DOHH2 (cell line): ENCODE measurements at regions not wholly inside any gene's neighbourhood (a gene's known extent, or its start where the extent isn't known, plus 50 kb on each side); places are given as distances from the start of the nearest gene placed in this dataset.

Source experiments
- H3F3A ChIP-seq: fragments of 200-600 bp; sonication (generic), shearing (Covaris generic); 2 replicates; pipeline ENCODE4 v1.6.0; 2016; ENCODE audit warnings: antibody characterized with exemption, mild to moderate bottlenecking; ENCODE audit not compliant: control insufficient read depth, insufficient read depth
- H3K27ac ChIP-seq: fragments of 200-600 bp; sonication (generic); 2 replicates; pipeline ENCODE4 v1.5.1; 2014; ENCODE audit warnings: low read depth, mild to moderate bottlenecking, low read length, moderate library complexity
- H3K27me3 ChIP-seq: fragments of 200-600 bp; sonication (generic); 2 replicates; pipeline ENCODE4 v1.6.1; 2014; ENCODE audit warnings: mild to moderate bottlenecking, low read length, mixed read lengths; ENCODE audit not compliant: control insufficient read depth
- H3K36me3 ChIP-seq: fragments of 200-600 bp; sonication (generic); 2 replicates; pipeline ENCODE4 v1.6.1; 2014; ENCODE audit warnings: mild to moderate bottlenecking, low read length, moderate library complexity, mixed read lengths; ENCODE audit not compliant: control insufficient read depth
- H3K4me1 ChIP-seq: fragments of 200-600 bp; sonication (generic); 2 replicates; pipeline ENCODE4 v1.6.1; 2014; ENCODE audit warnings: mild to moderate bottlenecking, low read length, mixed read lengths; ENCODE audit not compliant: control insufficient read depth
- H3K4me2 ChIP-seq: fragments of 200-600 bp; sonication (generic); 2 replicates; pipeline ENCODE4 v1.6.0; 2014; ENCODE audit warnings: mild to moderate bottlenecking, low read length, moderate library complexity
- H3K4me3 ChIP-seq: fragments of 200-600 bp; sonication (generic); 2 replicates; pipeline ENCODE4 v1.5.1; 2014; ENCODE audit warnings: mild to moderate bottlenecking, low read length, mixed read lengths
- H3K79me2 ChIP-seq: fragments of 200-600 bp; sonication (generic); 2 replicates; pipeline ENCODE4 v1.6.1; 2014; ENCODE audit warnings: mild to moderate bottlenecking, low read length, mixed read lengths; ENCODE audit not compliant: control insufficient read depth
- H3K9me2 ChIP-seq: fragments of 200-600 bp; sonication (generic); replicated peaks from 2 replicates; pipeline ENCODE4 v1.6.1; 2014; ENCODE audit warnings: mild to moderate bottlenecking, low read length, mixed read lengths; ENCODE audit not compliant: control insufficient read depth
- H3K9me3 ChIP-seq: fragments of 200-600 bp; sonication (generic); 2 replicates; pipeline ENCODE4 v1.6.1; 2014; ENCODE audit warnings: antibody characterized with exemption, low read length, mixed read lengths; ENCODE audit not compliant: control insufficient read depth, insufficient read depth
- H4K20me1 ChIP-seq: fragments of 200-600 bp; sonication (generic); 2 replicates; pipeline ENCODE4 v1.6.0; 2014; ENCODE audit warnings: low read depth, mild to moderate bottlenecking, antibody characterized with exemption, low read length, moderate library complexity; ENCODE audit not compliant: control insufficient read depth, insufficient read depth
- EZH2phosphoT487 ChIP-seq: fragments of 200-600 bp; sonication (generic); IDR thresholded peaks from 2 replicates; pipeline ENCODE4 v1.6.1; 2017; ENCODE audit warnings: borderline replicate concordance, mild to moderate bottlenecking, antibody characterized with exemption, low read length, moderate library complexity, mixed read lengths
- TF ChIP-seq, protein P1 (sequence below): fragments of 200-600 bp; sonication (generic); IDR thresholded peaks from one replicate; pipeline ENCODE4 v1.5.1; 2014; ENCODE audit warnings: antibody characterized with exemption, mild to moderate bottlenecking, low read depth, low read length; ENCODE audit not compliant: poor library complexity, severe bottlenecking

DNA sequence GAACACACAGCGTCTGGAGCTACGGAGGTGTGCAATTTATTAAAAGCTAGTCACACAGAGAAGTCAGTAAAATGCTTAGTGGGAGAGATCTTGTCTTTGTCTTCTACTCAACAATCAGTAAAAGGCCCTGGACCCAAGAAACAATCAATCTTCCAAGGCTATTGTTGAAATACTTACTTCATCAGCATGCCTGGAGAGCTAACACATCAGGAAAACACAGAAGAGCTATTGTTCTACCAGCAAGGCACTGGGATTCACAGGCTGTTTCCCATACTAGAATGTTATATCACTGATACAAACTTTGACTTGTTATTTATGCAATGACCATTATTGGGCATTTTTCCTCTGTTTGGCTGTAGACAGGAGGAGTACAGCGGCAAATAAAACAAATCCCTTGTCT, 247.8 kb upstream of the ERCC4 start:
- Histone ChIP-seq H3K4me1 (no peaks in the 10 kb centered on the region), H3F3A (no peaks in the 10 kb centered on the region), H3K27me3 (peaks cover 6% of the 10 kb centered on the region; the same call in 1 of the 2 replicates), H3K27ac (no peak overlapping the region), H3K9me3 (no peaks in the 10 kb centered on the region), H3K79me2 (no peaks in the 10 kb centered on the region), H3K4me2 (no peak overlapping the region), H3K9me2 (no peaks in the 10 kb centered on the region), H3K36me3 (no peaks in the 10 kb centered on the region), H3K4me3 (no peak overlapping the region), H4K20me1 (no peaks in the 10 kb centered on the region)
- no peak for TF ChIP-seq EZH2phosphoT487
- TF ChIP-seq, protein P1, sequence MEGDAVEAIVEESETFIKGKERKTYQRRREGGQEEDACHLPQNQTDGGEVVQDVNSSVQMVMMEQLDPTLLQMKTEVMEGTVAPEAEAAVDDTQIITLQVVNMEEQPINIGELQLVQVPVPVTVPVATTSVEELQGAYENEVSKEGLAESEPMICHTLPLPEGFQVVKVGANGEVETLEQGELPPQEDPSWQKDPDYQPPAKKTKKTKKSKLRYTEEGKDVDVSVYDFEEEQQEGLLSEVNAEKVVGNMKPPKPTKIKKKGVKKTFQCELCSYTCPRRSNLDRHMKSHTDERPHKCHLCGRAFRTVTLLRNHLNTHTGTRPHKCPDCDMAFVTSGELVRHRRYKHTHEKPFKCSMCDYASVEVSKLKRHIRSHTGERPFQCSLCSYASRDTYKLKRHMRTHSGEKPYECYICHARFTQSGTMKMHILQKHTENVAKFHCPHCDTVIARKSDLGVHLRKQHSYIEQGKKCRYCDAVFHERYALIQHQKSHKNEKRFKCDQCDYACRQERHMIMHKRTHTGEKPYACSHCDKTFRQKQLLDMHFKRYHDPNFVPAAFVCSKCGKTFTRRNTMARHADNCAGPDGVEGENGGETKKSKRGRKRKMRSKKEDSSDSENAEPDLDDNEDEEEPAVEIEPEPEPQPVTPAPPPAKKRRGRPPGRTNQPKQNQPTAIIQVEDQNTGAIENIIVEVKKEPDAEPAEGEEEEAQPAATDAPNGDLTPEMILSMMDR: no peak

DNA sequence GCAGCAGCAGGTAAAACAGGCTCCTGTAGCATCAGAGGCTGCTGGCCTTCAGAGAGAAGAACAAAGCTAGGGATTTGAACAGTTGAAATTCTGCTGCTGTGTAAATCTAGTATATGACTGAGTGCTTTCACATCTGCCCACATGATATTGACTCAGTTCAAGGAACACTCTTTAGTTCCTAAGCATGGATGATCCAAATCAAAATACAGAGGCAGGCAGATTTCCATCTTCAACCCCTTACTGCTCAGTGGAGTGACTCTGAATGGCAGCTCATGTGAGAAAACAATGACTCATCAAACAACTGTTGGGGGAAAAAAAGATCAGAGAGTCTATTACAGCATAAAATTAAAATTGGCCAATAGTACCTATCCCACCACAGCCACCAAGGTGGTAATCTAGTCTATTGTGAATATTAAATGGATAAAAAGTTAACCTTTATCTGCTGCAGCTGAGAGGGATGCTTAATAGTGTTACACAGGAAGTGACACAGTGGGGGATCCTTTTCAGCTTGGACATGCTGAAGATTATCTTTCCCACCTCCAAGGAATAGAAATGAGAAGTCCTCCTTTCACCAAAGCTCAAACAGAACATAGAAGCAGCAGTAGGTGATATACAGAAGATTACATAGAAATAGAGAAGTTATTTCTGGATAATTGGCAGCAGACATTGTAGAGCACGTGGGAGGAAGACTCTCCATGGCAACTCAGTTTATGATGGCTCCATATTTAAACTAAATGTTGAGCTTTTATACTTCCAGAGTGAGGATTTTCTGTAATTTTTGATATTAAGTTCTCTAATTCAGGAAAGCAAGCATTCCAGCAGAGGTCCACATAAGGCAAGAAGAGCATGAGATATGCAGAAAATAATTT, 239.7 kb upstream of the ERCC4 start:
- Histone ChIP-seq H3K4me2 (no peak overlapping the region), H3K9me3 (peaks cover 7% of the 10 kb centered on the region; the same call in 1 of the 2 replicates), H3K4me3 (no peak overlapping the region), H3K79me2 (no peaks in the 10 kb centered on the region), H3K36me3 (no peaks in the 10 kb centered on the region), H3K4me1 (no peaks in the 10 kb centered on the region), H3K27me3 (no peaks in the 10 kb centered on the region), H4K20me1 (no peaks in the 10 kb centered on the region), H3K27ac (no peak overlapping the region), H3F3A (no peaks in the 10 kb centered on the region), H3K9me2 (no peaks in the 10 kb centered on the region)
- no peak for TF ChIP-seq EZH2phosphoT487
- TF ChIP-seq, protein P1: no peak

DNA sequence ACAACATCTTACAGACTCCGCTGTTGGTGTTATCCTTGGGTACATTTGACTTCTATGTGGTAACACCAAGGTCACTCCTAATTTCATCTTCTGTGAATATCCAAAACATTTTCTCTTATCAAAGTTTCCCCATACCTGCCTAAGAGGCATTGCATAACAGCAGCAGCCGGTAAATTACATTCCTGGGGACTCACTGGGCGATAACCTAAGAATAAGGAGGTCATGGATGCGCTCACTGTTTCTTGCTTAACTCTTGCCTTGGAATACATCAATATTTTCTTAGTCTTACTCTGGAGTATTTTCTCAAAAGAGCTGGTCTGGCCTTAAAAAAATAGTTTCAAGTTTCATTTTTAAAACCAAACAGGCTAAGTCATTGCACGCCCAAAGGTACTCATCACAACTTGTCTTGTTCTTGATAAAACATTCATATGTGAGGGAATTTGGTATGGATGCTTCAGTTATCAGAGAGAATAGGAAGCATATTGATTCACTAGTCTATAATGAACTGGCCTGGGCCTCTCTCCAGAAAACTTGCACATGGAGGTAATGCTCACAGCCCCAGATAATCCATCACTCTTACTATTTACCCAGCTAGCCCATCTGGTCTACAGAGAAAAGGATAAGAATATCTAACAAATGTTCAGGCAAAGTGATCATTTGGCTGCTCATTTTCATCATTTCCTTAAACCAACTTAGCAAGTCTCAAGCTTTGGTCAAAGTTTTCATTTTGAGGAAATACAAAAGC, 235.0 kb upstream of the ERCC4 start:
- no peak overlapping the region for H3K4me3 ChIP-seq
- no peaks in the 10 kb centered on the region for H3K36me3 ChIP-seq
- peaks cover 6% of the 10 kb centered on the region; the same call in 1 of the 2 replicates for H3K9me3 ChIP-seq
- no peak overlapping the region for H3K27ac ChIP-seq
- no peaks in the 10 kb centered on the region for H3K4me1 ChIP-seq
- H3K4me2 ChIP-seq: no peak overlapping the region
- TF ChIP-seq EZH2phosphoT487: no peak
- TF ChIP-seq, protein P1: no peak
- H3K27me3 ChIP-seq: no peaks in the 10 kb centered on the region
- H3K79me2 ChIP-seq: no peaks in the 10 kb centered on the region
- H3F3A ChIP-seq: no peaks in the 10 kb centered on the region
- no peaks in the 10 kb centered on the region for H4K20me1 ChIP-seq
- H3K9me2 ChIP-seq: no peaks in the 10 kb centered on the region
